ENCODE measurements at regions not wholly inside any gene's neighbourhood (a gene's known extent, or its start where the extent isn't known, plus 50 kb on each side); places are given as distances from the start of the nearest gene placed in this dataset.
"Not testable (repeated sequence)": the region's sequence is repeated elsewhere in the genome, so short reads cannot be mapped to it uniquely, and the experiment has no call there.

DNA sequence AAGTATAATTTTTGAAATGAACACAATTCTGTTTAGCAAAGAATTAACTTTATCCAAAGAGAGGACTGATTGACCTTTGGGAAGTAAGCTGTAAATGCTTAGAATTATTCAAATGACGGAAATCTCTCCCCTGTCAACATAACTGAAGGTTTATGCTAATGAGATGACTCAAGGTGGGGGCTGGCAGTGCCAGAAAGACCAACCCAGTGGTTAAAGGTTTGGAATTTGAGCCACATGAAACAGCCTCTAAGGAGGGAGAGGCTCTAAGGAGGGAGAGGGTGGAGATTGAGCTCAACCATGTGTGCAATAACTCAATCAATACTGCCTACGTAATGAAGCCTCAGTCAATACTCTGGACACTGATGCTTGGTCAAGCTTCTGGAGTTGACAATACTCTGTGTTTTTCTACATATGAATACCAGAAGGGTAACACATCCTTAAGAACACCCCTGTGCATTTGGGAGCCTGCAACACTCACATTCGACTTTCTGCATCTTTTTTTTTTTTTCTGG, 123.4 kb upstream of the TENT5A start:
- Histone ChIP-seq H3K27ac (no peak overlapping the region), H3K27me3 (no peaks in the 10 kb centered on the region), H3K4me3 (no peak overlapping the region), H3K36me3 (no peaks in the 10 kb centered on the region), H3K9me3 (peaks cover 0 to 43% (median 2%) of the 10 kb centered on the region in 12 donors), H3K4me1 (no peaks in the 10 kb centered on the region)
- DNase-seq (no peak), ATAC-seq (no peak)
- 92 to 96% (median 93%) methylated on average over 3 of the region's 3 CpGs for WGBS, 4 donors
- intact Hi-C loops (cut with DNase I): no loop called here
- TF ChIP-seq, protein P1, sequence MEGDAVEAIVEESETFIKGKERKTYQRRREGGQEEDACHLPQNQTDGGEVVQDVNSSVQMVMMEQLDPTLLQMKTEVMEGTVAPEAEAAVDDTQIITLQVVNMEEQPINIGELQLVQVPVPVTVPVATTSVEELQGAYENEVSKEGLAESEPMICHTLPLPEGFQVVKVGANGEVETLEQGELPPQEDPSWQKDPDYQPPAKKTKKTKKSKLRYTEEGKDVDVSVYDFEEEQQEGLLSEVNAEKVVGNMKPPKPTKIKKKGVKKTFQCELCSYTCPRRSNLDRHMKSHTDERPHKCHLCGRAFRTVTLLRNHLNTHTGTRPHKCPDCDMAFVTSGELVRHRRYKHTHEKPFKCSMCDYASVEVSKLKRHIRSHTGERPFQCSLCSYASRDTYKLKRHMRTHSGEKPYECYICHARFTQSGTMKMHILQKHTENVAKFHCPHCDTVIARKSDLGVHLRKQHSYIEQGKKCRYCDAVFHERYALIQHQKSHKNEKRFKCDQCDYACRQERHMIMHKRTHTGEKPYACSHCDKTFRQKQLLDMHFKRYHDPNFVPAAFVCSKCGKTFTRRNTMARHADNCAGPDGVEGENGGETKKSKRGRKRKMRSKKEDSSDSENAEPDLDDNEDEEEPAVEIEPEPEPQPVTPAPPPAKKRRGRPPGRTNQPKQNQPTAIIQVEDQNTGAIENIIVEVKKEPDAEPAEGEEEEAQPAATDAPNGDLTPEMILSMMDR (IDR thresholded peaks at IDR 0.05): no peak
- TF ChIP-seq POLR2A (IDR thresholded peaks at IDR 0.05): no peak

- ATAC-seq; H3K27me3 ChIP-seq; H3K4me1 ChIP-seq; DNase-seq; intact Hi-C loops (cut with DNase I); H3K27ac ChIP-seq; H3K4me3 ChIP-seq; H3K36me3 ChIP-seq: not testable (repeated sequence)
- WGBS, 4 donors: 53 to 75% (median 65%) methylated on average over 7 to 11 of the region's 11 CpGs
- H3K9me3 ChIP-seq: peaks cover 0 to 36% (median 2%) of the 10 kb centered on the region in 12 donors
Observed at GRCh38 chr6:81869749-81870508, 117.4 kb upstream of the TENT5A start.

DNA sequence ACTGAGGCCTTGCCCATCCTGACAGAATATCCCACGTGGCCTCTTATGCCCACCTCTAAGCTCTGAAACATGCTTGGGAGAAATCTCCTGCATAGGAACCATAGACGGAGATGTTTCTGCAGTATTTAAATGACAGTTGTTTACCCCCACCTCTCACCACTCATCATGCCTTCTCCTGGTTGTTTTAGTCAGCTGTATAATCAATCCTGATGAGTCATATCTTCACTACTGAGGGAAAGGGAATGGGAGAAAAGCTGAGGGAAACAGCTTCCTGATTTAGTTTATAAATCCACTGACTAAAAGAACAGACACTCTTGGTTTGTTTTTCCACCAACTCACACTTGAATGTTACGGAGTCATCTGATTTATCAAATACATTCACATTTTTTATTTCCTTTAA, 113.2 kb upstream of the TENT5A start:
- DNase-seq (no peak), ATAC-seq (no peak)
- Histone ChIP-seq H3K27me3 (no peaks in the 10 kb centered on the region), H3K4me3 (no peak overlapping the region), H3K36me3 (no peaks in the 10 kb centered on the region), H3K4me1 (peaks cover 0 to 12% (median 0%) of the 10 kb centered on the region in 12 donors), H3K9me3 (no peaks in the 10 kb centered on the region), H3K27ac (no peak overlapping the region)
- intact Hi-C loops (cut with DNase I): no loop called here
- TF ChIP-seq, protein P1 (IDR thresholded peaks at IDR 0.05): no peak
- TF ChIP-seq POLR2A (IDR thresholded peaks at IDR 0.05): no peak
- 63 to 74% (median 67%) methylated on average over 3 of the region's 3 CpGs for WGBS, 4 donors

GRCh38 chr6:81864124-81864523, 111.6 kb upstream of the TENT5A start:
- intact Hi-C loops (cut with DNase I): loop anchor here in 1 of 10 donors (5.0 kb wide), 1 partner anchor 33 kb away; no protein-coding TSS in a partner anchor
- Histone ChIP-seq H3K4me1 (peaks cover 0 to 24% (median 9%) of the 10 kb centered on the region in 12 donors), H3K4me3 (no peak overlapping the region), H3K36me3 (no peaks in the 10 kb centered on the region), H3K27ac (no peak overlapping the region), H3K27me3 (no peaks in the 10 kb centered on the region), H3K9me3 (no peaks in the 10 kb centered on the region)
- ATAC-seq (no peak), DNase-seq (no peak)
- WGBS, 4 donors: 84 to 89% (median 87%) methylated on average over 2 of the region's 2 CpGs
- TF ChIP-seq POLR2A (IDR thresholded peaks at IDR 0.05): no peak
- TF ChIP-seq, protein P1 (IDR thresholded peaks at IDR 0.05): no peak
